ENCODE measurements at regions not wholly inside any gene's neighbourhood (a gene's known extent, or its start where the extent isn't known, plus 50 kb on each side); places are given as distances from the start of the nearest gene placed in this dataset.

GRCh38 chr10:64173826-64174225, 652.6 kb downstream of the REEP3 start:
- TF ChIP-seq, protein P1, sequence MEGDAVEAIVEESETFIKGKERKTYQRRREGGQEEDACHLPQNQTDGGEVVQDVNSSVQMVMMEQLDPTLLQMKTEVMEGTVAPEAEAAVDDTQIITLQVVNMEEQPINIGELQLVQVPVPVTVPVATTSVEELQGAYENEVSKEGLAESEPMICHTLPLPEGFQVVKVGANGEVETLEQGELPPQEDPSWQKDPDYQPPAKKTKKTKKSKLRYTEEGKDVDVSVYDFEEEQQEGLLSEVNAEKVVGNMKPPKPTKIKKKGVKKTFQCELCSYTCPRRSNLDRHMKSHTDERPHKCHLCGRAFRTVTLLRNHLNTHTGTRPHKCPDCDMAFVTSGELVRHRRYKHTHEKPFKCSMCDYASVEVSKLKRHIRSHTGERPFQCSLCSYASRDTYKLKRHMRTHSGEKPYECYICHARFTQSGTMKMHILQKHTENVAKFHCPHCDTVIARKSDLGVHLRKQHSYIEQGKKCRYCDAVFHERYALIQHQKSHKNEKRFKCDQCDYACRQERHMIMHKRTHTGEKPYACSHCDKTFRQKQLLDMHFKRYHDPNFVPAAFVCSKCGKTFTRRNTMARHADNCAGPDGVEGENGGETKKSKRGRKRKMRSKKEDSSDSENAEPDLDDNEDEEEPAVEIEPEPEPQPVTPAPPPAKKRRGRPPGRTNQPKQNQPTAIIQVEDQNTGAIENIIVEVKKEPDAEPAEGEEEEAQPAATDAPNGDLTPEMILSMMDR (conservative IDR thresholded peaks at IDR 0.05; ENCODE audit: low read depth, low read length), result no peak
- DNase-seq (ENCODE audit: low read depth), result no peak
- no peak overlapping the region for H3K4me3 ChIP-seq (ENCODE audit: low read depth, low read length)

DNA sequence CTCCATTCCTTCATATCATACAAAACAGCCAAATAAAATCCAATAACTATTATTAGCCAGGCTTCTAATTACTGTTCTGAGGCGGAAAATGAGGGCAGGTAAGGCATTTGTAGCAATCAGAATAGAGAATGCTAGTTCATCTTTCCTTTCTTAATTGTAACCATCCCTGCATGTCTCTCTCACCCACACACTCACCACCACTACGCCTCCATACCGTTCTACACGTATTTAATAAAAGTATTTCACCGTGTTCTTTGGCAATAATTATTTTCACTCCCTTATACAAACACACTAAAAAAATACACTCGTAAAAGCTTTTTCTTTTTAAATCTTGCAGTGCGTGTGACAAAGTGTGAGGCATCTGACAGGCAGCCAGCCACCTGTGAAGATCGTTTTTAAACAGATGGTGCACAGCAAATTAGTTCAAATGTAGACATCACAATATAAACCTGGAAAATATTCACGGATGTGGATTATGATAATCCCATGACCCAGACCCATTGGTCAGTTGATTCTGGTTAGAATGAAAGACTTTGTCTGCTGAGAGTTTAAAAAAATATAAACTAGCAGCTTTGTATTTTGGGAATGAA, 653.6 kb downstream of the REEP3 start:
- H3K4me3 ChIP-seq (ENCODE audit: low read depth, low read length), result no peak overlapping the region
- TF ChIP-seq, protein P1 (conservative IDR thresholded peaks at IDR 0.05; ENCODE audit: low read depth, low read length), result no peak
- no peak for DNase-seq (ENCODE audit: low read depth)

DNA sequence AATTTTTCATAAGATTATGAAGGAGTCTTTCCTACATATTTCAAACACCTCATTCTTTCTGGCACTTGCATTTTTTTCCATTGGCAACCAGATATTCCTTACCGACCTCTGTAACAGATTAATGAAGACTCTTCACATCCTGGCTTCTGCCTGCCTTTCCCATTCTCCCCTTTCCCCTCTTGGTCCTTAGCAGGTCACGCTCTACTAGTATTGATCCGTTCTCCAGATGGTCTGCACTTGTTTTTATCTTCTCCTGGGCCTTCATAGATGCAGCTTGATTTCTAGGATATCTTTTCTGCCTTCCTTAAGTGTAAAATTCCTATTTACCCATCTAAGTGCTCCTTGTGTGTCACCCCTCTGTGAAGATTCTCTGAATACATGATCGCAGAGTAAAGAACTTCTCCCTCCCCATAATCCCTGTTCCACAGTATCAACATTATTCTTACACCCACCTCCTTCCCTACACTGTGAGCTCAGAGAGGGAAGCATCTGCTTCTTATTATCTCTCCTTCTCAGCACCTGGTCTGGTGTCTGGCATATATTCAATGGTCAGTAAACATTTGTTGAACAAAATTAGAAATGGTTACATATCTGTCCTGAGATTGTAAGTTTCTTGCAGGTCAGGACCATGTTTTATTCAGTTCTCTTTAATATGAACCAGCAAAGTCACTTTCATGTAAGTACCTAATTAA, 654.2 kb downstream of the REEP3 start:
- no peak for DNase-seq (ENCODE audit: low read depth)
- TF ChIP-seq, protein P1 (conservative IDR thresholded peaks at IDR 0.05; ENCODE audit: low read depth, low read length), result no peak
- H3K4me3 ChIP-seq (ENCODE audit: low read depth, low read length), result no peak overlapping the region

DNA sequence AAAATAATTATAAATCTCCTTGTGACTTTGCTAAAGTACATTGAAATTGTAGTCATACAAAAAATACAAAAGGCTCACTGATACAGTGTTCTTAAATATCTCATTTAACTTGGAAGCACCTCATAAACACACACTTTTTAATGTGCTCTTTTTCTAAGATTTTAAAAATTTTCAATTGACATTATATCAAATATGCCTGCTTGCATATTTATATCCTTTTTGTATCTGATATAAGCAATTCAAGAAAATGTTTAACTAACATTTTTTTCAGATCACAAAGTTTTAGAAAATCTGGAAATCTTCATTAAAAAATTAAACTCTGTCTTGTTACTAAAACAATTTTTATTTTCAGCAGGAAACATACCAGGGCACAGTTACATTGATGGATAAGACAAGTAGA, 661.5 kb downstream of the REEP3 start:
- DNase-seq (ENCODE audit: low read depth), result no peak
- H3K4me3 ChIP-seq (ENCODE audit: low read depth, low read length), result no peak overlapping the region
- TF ChIP-seq, protein P1 (conservative IDR thresholded peaks at IDR 0.05; ENCODE audit: low read depth, low read length), result no peak

DNA sequence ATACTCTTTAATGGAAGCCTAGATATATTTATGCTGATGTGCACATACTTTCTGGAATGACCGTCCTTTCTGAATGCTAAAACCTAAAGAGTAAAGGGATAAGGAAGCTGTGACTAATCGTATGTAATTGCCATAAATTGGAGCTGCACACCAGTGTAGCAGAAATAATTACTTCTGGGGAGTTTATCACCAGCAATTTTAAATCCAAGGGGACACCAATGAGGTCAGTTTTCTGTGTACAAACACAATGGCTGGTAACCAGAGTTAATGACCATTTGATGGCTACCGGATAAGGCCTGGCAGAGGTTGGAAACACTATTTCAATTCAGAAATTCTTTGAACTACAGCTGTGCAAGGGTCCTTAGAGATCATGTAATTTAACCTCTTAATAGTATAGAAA, 670.1 kb downstream of the REEP3 start:
- H3K4me3 ChIP-seq (ENCODE audit: low read depth, low read length), result no peak overlapping the region
- DNase-seq (ENCODE audit: low read depth), result no peak
- TF ChIP-seq, protein P1 (conservative IDR thresholded peaks at IDR 0.05; ENCODE audit: low read depth, low read length), result no peak

- DNase-seq (ENCODE audit: low read depth), result no peak
- TF ChIP-seq, protein P1 (conservative IDR thresholded peaks at IDR 0.05; ENCODE audit: low read depth, low read length), result no peak
- no peak overlapping the region for H3K4me3 ChIP-seq (ENCODE audit: low read depth, low read length)
These were observed 675.6 kb downstream of the REEP3 start for GRCh38 chr10:64196638-64197315.

Measured in choroid plexus epithelial cell (primary cell).